Lung microvascular endothelial cell (primary cell): ENCODE measurements at regions not wholly inside any gene's neighbourhood (a gene's known extent, or its start where the extent isn't known, plus 50 kb on each side); places are given as distances from the start of the nearest gene placed in this dataset.

Source experiments
- DNase-seq, 2 donors: peaks; one replicate each; pipeline versions ENCODE4 v3.0.0 to v3.0.0-alpha.2; 2010; ENCODE audit warnings: low read depth in 2 of 2

- DNase-seq: peak in 1 of 2 donors; percentile 15
Measured at GRCh38 chr13:53201454-53202225, 173.0 kb downstream of the OLFM4 start.

GRCh38 chr13:53204598-53204997, 176.0 kb downstream of the OLFM4 start:
- DNase-seq: no peak

- peak in 1 of 2 donors; percentile 8 for DNase-seq
Measured at GRCh38 chr13:53206455-53206854, 177.8 kb downstream of the OLFM4 start.

GRCh38 chr13:53207556-53207955, 178.9 kb downstream of the OLFM4 start:
- no peak for DNase-seq

GRCh38 chr13:53214433-53214832, 185.8 kb downstream of the OLFM4 start:
- no peak for DNase-seq

- no peak for DNase-seq
Measured at GRCh38 chr13:53215563-53215962, 186.9 kb downstream of the OLFM4 start.

- no peak for DNase-seq
Measured at GRCh38 chr13:53216773-53217172, 188.2 kb downstream of the OLFM4 start.

GRCh38 chr13:53217194-53217593, 188.6 kb downstream of the OLFM4 start:
- DNase-seq: no peak

GRCh38 chr13:53220038-53220437, 191.4 kb downstream of the OLFM4 start:
- no peak for DNase-seq

- no peak for DNase-seq
Measured at GRCh38 chr13:53237696-53238095, 209.1 kb downstream of the OLFM4 start.

- no peak for DNase-seq
Measured at GRCh38 chr13:53238261-53238660, 209.6 kb downstream of the OLFM4 start.

- no peak for DNase-seq
Measured at GRCh38 chr13:53240401-53241025, 211.9 kb downstream of the OLFM4 start.

- DNase-seq: no peak
Measured at GRCh38 chr13:53241891-53242348, 213.3 kb downstream of the OLFM4 start.

GRCh38 chr13:53249236-53249635, 220.6 kb downstream of the OLFM4 start:
- DNase-seq: no peak

GRCh38 chr13:53250272-53250875, 221.8 kb downstream of the OLFM4 start:
- DNase-seq: peak; percentile 74 to 82

GRCh38 chr13:53250977-53251376, 222.4 kb downstream of the OLFM4 start:
- no peak for DNase-seq

- DNase-seq: peak in 1 of 2 donors; percentile 5
Measured at GRCh38 chr13:53254500-53254899, 225.9 kb downstream of the OLFM4 start.

- no peak for DNase-seq
Measured at GRCh38 chr13:53255795-53256194, 227.2 kb downstream of the OLFM4 start.

GRCh38 chr13:53260594-53260993, 232.0 kb downstream of the OLFM4 start:
- no peak for DNase-seq

GRCh38 chr13:53264751-53265385, 236.3 kb downstream of the OLFM4 start:
- no peak for DNase-seq

GRCh38 chr13:53266757-53267156, 238.1 kb downstream of the OLFM4 start:
- DNase-seq: no peak

GRCh38 chr13:53269634-53270033, 241.0 kb downstream of the OLFM4 start:
- DNase-seq: no peak
